ENCODE measurements at regions not wholly inside any gene's neighbourhood (a gene's known extent, or its start where the extent isn't known, plus 50 kb on each side); places are given as distances from the start of the nearest gene placed in this dataset.

GRCh38 chr2:167860082-167860481 is 387.3 kb downstream of the STK39 start:
- no peak overlapping the region for H3K18ac ChIP-seq (ENCODE audit: extremely low read depth, low read length)
- H2AFZ ChIP-seq (ENCODE audit: low read length): no peak overlapping the region
- H3K9me3 ChIP-seq (ENCODE audit: insufficient read depth in 2 of 2, low read depth in 1 of 2, low read length in 1 of 2): peaks cover 15 to 17% of the 10 kb centered on the region in 2 experiments
- no peaks in the 10 kb centered on the region for H3K27me3 ChIP-seq (replicated peaks in 1 of 4; ENCODE audit: control insufficient read depth in 3 of 4, extremely low read depth in 1 of 4, insufficient read depth in 3 of 4, low read length in 3 of 4)
- H4K91ac ChIP-seq (replicated peaks; ENCODE audit: insufficient read length, low read length): no peak overlapping the region
- no peak overlapping the region for H4K8ac ChIP-seq (ENCODE audit: extremely low read depth, insufficient read depth, low read length)
- H3K4ac ChIP-seq (replicated peaks; ENCODE audit: insufficient read length, low read depth, low read length): no peak overlapping the region
- no peak overlapping the region; the same call in 1 of the 2 replicates for H2BK12ac ChIP-seq (ENCODE audit: low read depth, low read length)
- no peak overlapping the region for H3K23ac ChIP-seq (ENCODE audit: insufficient read length)
- peak overlapping the region; percentile 24 for H2BK120ac ChIP-seq (replicated peaks; ENCODE audit: low read depth, low read length)
- no peaks in the 10 kb centered on the region for H4K20me1 ChIP-seq (replicated peaks in 1 of 2; ENCODE audit: control insufficient read depth in 1 of 2, insufficient read depth in 2 of 2, low read length in 2 of 2)
- TF ChIP-seq BCL11A (IDR thresholded peaks at IDR 0.05; ENCODE audit: low read depth in 2 of 2, low read length in 2 of 2) (no peak), MAFK (IDR thresholded peaks at IDR 0.05; ENCODE audit: low read depth, low read length) (no peak), ASH2L (IDR thresholded peaks at IDR 0.05; ENCODE audit: low read length) (no peak)
- no peak for FAIRE-seq
- POLR2A ChIA-PET (ENCODE audit: partially characterized antibody): no interaction called here
- no peaks in the 10 kb centered on the region for H3K79me1 ChIP-seq (ENCODE audit: low read depth, low read length)
- DNase-seq (ENCODE audit: low read depth in 1 of 2, low spot score in 2 of 2): no peak
- H3K23me2 ChIP-seq (ENCODE audit: low read depth, low read length): no peaks in the 10 kb centered on the region
- H2BK15ac ChIP-seq (ENCODE audit: low read length): no peak overlapping the region
- no peak overlapping the region for H3K56ac ChIP-seq (replicated peaks; ENCODE audit: insufficient read length, low read depth, low read length)
- H2BK5ac ChIP-seq (ENCODE audit: low read depth, low read length): no peak overlapping the region
- H4K5ac ChIP-seq (ENCODE audit: insufficient read length, low read depth, low read length): peak overlapping the region; percentile 72
- H2AK5ac ChIP-seq (ENCODE audit: low read depth, low read length): no peak overlapping the region
- H3K14ac ChIP-seq (ENCODE audit: insufficient read length): no peak overlapping the region
- CTCF ChIA-PET (ENCODE audit: partially characterized antibody): interaction anchor here (1.2 to 1.5 kb wide), 2 partner anchors 9 to 154 kb away, joined by 3 to 11 read pairs; no protein-coding TSS in a partner anchor
- no peak overlapping the region for H3K9ac ChIP-seq (replicated peaks in 1 of 4; ENCODE audit: extremely low read depth in 1 of 4, low read depth in 3 of 4, low read length in 3 of 4)
- H3K4me1 ChIP-seq (replicated peaks in 1 of 4; ENCODE audit: control insufficient read depth in 3 of 4, insufficient read depth in 4 of 4, low read length in 3 of 4): peaks cover 0 to 18% (median 3%) of the 10 kb centered on the region in 4 experiments; a peak in 5 of 7 replicates
- H3K4me2 ChIP-seq (ENCODE audit: insufficient read depth in 1 of 2, low read depth in 2 of 2, low read length in 2 of 2): no peak overlapping the region
- H3K4me3 ChIP-seq (ENCODE audit: extremely low read depth in 1 of 4, insufficient read depth in 2 of 4, low read depth in 3 of 4, low read length in 4 of 4): no peak overlapping the region; a peak in 1 of 8 replicates
- 67% methylated on average over 1 of the region's 1 CpG; no CpG with 5 or more reads in 1 of the 2 experiments for WGBS, 2 experiments (ENCODE audit: extremely low coverage in 1 of 2, insufficient coverage in 1 of 2, insufficient read length in 1 of 2, insufficient replicate concordance in 2 of 2, low coverage in 1 of 2, low lambda C conversion rate in 2 of 2, missing lambda C conversion rate in 1 of 2)
- H2BK20ac ChIP-seq (ENCODE audit: low read length): no peak overlapping the region
- no peak overlapping the region; the same call in 1 of the 2 replicates for H3K27ac ChIP-seq (ENCODE audit: low read depth, low read length)
- H3K79me2 ChIP-seq (ENCODE audit: control insufficient read depth in 1 of 2, insufficient read depth in 2 of 2, low read length in 2 of 2): no peaks in the 10 kb centered on the region
- peaks cover 0 to 12% (median 6%) of the 10 kb centered on the region in 4 experiments; a peak in 4 of 8 replicates for H3K36me3 ChIP-seq (ENCODE audit: control insufficient read depth in 2 of 4, insufficient read depth in 4 of 4, low read length in 3 of 4)
